ENCODE measurements at regions not wholly inside any gene's neighbourhood (a gene's known extent, or its start where the extent isn't known, plus 50 kb on each side); places are given as distances from the start of the nearest gene placed in this dataset.

DNA sequence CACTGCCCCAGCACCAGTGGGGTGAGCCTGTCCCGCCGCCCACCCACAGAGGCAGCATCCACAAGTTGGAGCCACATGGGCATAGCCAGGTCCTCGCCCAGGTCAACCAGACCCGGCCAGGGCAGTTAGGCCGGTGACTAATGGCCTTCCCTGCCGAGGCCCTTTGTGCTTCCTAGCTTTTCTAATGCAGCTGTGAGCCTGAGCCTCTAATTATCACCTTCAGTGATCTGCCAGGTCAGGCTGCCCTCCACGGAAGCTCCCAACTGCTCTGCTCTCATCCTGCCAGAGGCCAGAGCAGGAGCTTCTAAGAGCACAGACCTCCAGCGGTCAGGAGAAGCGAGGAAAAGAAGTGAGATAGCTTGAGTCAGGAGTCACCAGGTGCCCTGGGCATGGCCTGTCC, 87.1 kb upstream of the PPP1R26 start:
- no peak overlapping the region for H3K9ac ChIP-seq (ENCODE audit: insufficient read length)
- TF ChIP-seq EZH2 (IDR thresholded peaks at IDR 0.05) = no peak
- TF ChIP-seq FOXP2 (optimal IDR thresholded peaks at IDR 0.05; ENCODE audit: control extremely low read depth, extremely low read length, insufficient read depth) = no peak
- TF ChIP-seq POLR2AphosphoS5 (IDR thresholded peaks at IDR 0.05; ENCODE audit: borderline replicate concordance, low read depth, low read length) = no peak
- no peak for DNase-seq (ENCODE audit: low read depth, low spot score)
- no peaks in the 10 kb centered on the region for H3K36me3 ChIP-seq (ENCODE audit: insufficient read depth, low read length)
- H3K27ac ChIP-seq = no peak overlapping the region
- no peaks in the 10 kb centered on the region for H3K9me3 ChIP-seq (ENCODE audit: low read depth, low read length)
- no peak overlapping the region for H3K4me3 ChIP-seq

DNA sequence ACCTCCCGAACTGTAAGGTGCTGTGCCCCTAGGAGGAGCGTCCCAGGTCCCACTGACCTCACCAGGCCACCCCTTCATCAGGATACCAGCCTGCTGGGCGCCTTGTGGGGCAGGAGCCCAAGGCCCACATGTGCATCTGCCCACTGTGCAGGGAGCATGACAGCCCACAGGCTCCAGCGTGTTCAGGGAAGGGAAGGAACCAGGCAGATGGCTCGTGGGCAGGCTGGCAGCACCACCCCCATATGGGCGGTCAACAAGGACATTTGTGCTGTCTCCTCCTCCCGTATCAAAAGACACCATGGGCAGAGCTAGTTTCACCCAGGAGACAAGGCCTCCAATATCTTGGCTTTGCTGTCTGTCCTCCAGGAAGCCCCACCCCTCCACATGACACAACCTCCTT, 85.5 kb upstream of the PPP1R26 start:
- Histone ChIP-seq H3K9me3 (ENCODE audit: low read depth, low read length) (no peaks in the 10 kb centered on the region), H3K27ac (no peak overlapping the region), H3K36me3 (ENCODE audit: insufficient read depth, low read length) (no peaks in the 10 kb centered on the region), H3K9ac (ENCODE audit: insufficient read length) (no peak overlapping the region), H3K4me3 (no peak overlapping the region)
- DNase-seq (ENCODE audit: low read depth, low spot score) = no peak
- TF ChIP-seq EZH2 (IDR thresholded peaks at IDR 0.05) (no peak), FOXP2 (optimal IDR thresholded peaks at IDR 0.05; ENCODE audit: control extremely low read depth, extremely low read length, insufficient read depth) (no peak), POLR2AphosphoS5 (IDR thresholded peaks at IDR 0.05; ENCODE audit: borderline replicate concordance, low read depth, low read length) (no peak)

DNA sequence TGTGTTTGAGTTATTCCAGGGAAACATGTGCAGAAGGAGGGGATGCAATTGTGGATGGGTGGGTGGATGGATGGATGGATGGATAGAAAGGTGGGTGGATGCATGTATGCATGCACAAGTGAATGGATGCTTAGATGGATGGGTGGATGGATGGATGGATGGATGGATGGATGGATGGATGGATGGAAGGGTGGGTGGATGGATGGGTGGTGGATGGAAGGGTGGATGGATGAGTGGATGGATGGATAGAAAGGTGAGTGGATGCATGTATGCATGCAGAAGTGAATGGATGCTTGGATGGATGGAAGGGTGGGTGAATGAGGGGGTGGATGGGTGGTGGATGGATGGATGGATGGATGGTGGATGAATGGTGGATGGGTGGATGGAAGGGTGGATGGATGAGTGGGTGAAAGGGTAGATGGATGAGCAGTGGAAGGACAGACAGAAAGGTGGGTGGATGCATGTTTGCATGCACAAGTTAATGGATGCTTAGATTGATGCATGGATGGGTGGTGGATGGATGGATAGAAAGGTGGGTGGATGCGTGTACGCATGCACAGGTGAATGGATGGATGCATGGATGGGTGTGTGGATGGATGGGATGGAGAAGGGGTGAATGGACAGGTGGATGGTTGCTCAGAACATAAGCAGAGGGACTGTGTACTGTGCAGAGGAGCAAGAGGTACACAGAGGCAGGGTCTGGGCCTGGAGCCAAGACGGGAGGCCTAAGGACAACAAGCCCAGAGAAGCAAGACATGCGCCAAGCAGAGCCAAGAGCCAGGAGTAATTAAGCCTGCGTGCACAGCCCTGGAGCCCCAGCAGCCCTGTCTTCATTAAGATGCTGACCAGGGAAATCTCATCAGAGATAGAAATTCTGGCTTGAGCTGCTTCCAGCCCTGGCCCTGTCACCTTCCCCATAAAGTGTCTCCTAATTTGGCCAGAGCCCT, 84.6 kb upstream of the PPP1R26 start:
- DNase-seq (ENCODE audit: low read depth, low spot score) = no peak
- no peak overlapping the region for H3K4me3 ChIP-seq
- no peak for TF ChIP-seq FOXP2 (optimal IDR thresholded peaks at IDR 0.05; ENCODE audit: control extremely low read depth, extremely low read length, insufficient read depth)
- no peak for TF ChIP-seq POLR2AphosphoS5 (IDR thresholded peaks at IDR 0.05; ENCODE audit: borderline replicate concordance, low read depth, low read length)
- TF ChIP-seq EZH2 (IDR thresholded peaks at IDR 0.05) = no peak

DNA sequence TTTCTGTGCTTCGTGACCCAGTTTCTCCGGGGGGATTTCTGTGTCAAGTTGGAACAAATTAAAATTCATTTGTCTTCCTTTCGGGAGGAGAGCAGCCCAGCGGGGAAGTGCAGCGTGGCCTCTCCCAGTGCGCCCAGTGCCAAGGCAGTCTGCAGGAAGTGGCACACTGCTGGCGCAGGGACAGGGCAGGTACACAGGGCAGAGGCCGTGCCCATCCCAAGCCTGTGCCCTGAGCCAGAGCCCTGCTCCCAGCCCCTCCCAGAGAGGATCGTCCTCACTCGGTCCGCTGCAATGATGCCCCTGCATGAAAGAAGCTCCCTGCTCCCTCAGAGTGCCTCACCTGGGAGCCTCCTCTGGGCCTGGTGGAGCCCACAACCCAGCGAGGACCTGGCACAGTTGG, 82.4 kb upstream of the PPP1R26 start:
- Histone ChIP-seq H3K9ac (ENCODE audit: insufficient read length) (no peak overlapping the region), H3K36me3 (ENCODE audit: insufficient read depth, low read length) (no peaks in the 10 kb centered on the region), H3K4me3 (no peak overlapping the region), H3K9me3 (ENCODE audit: low read depth, low read length) (no peaks in the 10 kb centered on the region), H3K27ac (no peak overlapping the region)
- DNase-seq (ENCODE audit: low read depth, low spot score) = no peak
- TF ChIP-seq FOXP2 (optimal IDR thresholded peaks at IDR 0.05; ENCODE audit: control extremely low read depth, extremely low read length, insufficient read depth) (no peak), POLR2AphosphoS5 (IDR thresholded peaks at IDR 0.05; ENCODE audit: borderline replicate concordance, low read depth, low read length) (no peak), EZH2 (IDR thresholded peaks at IDR 0.05) (no peak)

More for the DNA sequence above, 84.6 kb upstream of the PPP1R26 start:
- Histone ChIP-seq H3K9me3 (ENCODE audit: low read depth, low read length) (no peaks in the 10 kb centered on the region), H3K9ac (ENCODE audit: insufficient read length) (no peak overlapping the region), H3K36me3 (ENCODE audit: insufficient read depth, low read length) (no peaks in the 10 kb centered on the region), H3K27ac (no peak overlapping the region)

DNA sequence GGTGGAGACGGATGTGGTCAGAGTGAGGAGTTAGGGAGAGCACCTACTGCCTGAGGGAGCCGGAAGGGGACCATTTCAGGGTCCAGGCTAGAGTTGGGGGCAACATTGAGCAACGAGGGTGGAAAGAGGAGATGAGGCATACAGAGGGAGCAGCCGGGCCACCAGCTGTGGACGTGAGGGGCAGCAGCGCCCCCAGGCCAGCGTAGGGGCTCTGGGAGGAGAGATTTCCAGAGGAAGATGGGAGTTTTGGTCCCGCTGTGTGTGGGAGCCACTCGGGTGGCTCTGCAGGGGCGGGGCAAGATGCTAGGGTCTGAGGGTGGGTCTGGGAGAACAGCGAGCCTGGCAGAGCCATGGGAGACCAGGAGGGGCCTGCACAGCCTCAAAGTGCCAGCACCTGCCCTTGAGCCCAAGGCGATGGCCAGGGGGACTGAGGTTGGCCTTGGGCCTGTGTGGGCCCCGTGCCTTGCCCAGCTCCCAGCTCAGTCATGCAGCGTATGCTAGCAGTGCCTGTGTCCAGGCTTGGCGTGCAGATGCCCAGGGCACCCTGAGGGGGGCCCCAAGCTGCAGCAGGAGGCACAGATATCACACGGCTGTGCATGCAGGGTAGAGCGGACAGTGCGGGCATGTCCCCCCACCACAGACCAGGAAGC, 80.5 kb upstream of the PPP1R26 start:
- H3K36me3 ChIP-seq (ENCODE audit: insufficient read depth, low read length) = no peaks in the 10 kb centered on the region
- TF ChIP-seq FOXP2 (optimal IDR thresholded peaks at IDR 0.05; ENCODE audit: control extremely low read depth, extremely low read length, insufficient read depth) = no peak
- TF ChIP-seq EZH2 (IDR thresholded peaks at IDR 0.05) = no peak
- no peak overlapping the region for H3K4me3 ChIP-seq
- no peaks in the 10 kb centered on the region for H3K9me3 ChIP-seq (ENCODE audit: low read depth, low read length)
- DNase-seq (ENCODE audit: low read depth, low spot score) = no peak
- H3K9ac ChIP-seq (ENCODE audit: insufficient read length) = no peak overlapping the region
- H3K27ac ChIP-seq = no peak overlapping the region

DNA sequence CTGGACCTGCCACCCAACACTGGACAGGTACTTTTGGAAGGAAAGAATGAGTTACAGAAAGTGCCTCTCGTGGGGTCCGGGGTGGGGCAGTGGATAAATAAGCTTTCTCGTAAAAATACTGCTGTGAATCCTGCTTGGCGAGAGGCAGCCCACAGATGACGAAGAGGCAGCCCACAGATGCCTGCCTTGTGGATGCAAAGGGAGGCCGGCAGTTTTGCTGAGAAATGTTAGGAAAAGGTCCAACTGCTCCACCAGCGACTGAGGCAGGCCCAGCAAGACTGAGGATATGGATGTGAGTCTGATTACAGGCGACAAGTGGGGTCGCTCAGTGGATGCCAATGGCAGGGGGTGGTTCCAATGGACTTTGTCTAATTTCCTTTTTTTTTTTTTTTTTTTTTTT, 79.1 kb upstream of the PPP1R26 start:
- Histone ChIP-seq H3K9ac (ENCODE audit: insufficient read length) (no peak overlapping the region), H3K36me3 (ENCODE audit: insufficient read depth, low read length) (no peaks in the 10 kb centered on the region), H3K9me3 (ENCODE audit: low read depth, low read length) (no peaks in the 10 kb centered on the region), H3K4me3 (no peak overlapping the region), H3K27ac (no peak overlapping the region)
- DNase-seq (ENCODE audit: low read depth, low spot score) = no peak
- TF ChIP-seq FOXP2 (optimal IDR thresholded peaks at IDR 0.05; ENCODE audit: control extremely low read depth, extremely low read length, insufficient read depth) = no peak

DNA sequence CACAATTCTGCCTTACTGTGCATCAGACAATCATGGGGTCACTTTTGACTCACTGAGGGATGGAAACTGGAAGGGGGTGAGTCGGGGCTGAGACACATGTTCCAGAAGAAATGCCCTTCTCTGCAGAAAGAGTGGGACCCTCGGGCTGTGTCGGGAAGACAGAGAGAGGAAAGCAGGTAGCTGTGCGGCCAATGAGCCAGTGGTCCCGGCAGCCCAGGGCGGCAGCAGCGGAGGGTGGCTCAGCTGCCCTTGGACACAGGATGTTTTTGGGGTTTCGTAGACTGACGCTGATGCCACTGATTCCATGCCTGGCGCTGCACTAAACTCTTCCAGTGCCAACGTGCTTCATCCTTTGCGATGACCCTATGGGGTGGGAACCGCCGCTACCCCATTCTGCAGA, 78.4 kb upstream of the PPP1R26 start:
- H3K4me3 ChIP-seq = no peak overlapping the region

DNA sequence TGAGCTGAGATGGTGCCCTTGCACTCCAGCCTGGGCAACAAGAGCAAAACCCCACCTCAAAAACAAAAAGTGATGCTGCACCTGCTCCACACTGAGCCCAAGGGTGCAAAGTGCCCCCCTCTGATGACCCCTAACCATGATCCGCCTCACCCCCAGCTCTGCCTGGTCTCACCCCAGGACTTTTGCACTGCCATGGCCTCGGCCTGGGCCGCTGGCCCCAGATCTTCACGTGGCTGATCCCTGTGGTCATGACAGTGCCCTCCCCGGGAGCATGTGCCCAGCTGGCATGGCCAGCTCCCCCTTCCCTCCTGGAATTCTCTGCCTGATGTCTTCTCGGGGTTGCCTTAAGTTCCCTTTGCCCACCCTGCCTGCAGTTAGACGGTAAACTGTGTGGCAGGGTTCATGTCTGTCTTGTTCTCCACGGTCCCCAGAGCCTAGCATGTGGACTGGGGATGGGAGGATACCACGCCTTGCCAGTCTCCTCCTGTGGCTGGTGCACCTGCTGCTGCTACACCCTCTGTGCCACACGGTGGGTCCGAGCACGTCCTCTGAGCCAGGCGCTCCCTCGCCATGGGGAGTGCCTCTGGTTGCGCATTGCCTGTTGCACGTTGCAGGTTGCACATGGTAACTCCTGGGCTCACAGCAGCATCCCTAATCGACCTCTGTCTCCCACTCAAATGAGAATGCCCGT, 77.4 kb upstream of the PPP1R26 start:
- no peak for DNase-seq (ENCODE audit: low read depth, low spot score)
- Histone ChIP-seq H3K9me3 (ENCODE audit: low read depth, low read length) (no peaks in the 10 kb centered on the region), H3K4me3 (no peak overlapping the region), H3K9ac (ENCODE audit: insufficient read length) (no peak overlapping the region), H3K36me3 (ENCODE audit: insufficient read depth, low read length) (no peaks in the 10 kb centered on the region), H3K27ac (no peak overlapping the region)
- TF ChIP-seq FOXP2 (optimal IDR thresholded peaks at IDR 0.05; ENCODE audit: control extremely low read depth, extremely low read length, insufficient read depth) = no peak
- no peak for TF ChIP-seq EZH2 (IDR thresholded peaks at IDR 0.05)
- TF ChIP-seq POLR2AphosphoS5 (IDR thresholded peaks at IDR 0.05; ENCODE audit: borderline replicate concordance, low read depth, low read length) = no peak

More for the DNA sequence above, 78.4 kb upstream of the PPP1R26 start:
- TF ChIP-seq POLR2AphosphoS5 (IDR thresholded peaks at IDR 0.05; ENCODE audit: borderline replicate concordance, low read depth, low read length) (no peak), FOXP2 (optimal IDR thresholded peaks at IDR 0.05; ENCODE audit: control extremely low read depth, extremely low read length, insufficient read depth) (no peak), EZH2 (IDR thresholded peaks at IDR 0.05) (no peak)
- no peak for DNase-seq (ENCODE audit: low read depth, low spot score)
- Histone ChIP-seq H3K9me3 (ENCODE audit: low read depth, low read length) (no peaks in the 10 kb centered on the region), H3K36me3 (ENCODE audit: insufficient read depth, low read length) (no peaks in the 10 kb centered on the region), H3K27ac (no peak overlapping the region), H3K9ac (ENCODE audit: insufficient read length) (no peak overlapping the region)

Measured in SK-N-MC (cell line).